ENCODE measurements at regions not wholly inside any gene's neighbourhood (a gene's known extent, or its start where the extent isn't known, plus 50 kb on each side); places are given as distances from the start of the nearest gene placed in this dataset.

GRCh38 chr16:85991425-85991824 lies 92.5 kb downstream of the IRF8 start:
- TF ChIP-seq, protein P1, sequence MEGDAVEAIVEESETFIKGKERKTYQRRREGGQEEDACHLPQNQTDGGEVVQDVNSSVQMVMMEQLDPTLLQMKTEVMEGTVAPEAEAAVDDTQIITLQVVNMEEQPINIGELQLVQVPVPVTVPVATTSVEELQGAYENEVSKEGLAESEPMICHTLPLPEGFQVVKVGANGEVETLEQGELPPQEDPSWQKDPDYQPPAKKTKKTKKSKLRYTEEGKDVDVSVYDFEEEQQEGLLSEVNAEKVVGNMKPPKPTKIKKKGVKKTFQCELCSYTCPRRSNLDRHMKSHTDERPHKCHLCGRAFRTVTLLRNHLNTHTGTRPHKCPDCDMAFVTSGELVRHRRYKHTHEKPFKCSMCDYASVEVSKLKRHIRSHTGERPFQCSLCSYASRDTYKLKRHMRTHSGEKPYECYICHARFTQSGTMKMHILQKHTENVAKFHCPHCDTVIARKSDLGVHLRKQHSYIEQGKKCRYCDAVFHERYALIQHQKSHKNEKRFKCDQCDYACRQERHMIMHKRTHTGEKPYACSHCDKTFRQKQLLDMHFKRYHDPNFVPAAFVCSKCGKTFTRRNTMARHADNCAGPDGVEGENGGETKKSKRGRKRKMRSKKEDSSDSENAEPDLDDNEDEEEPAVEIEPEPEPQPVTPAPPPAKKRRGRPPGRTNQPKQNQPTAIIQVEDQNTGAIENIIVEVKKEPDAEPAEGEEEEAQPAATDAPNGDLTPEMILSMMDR (IDR thresholded peaks at IDR 0.05; ENCODE audit: extremely low read depth, missing control alignments) = no peak
- DNase-seq (ENCODE audit: low spot score) = no peak

GRCh38 chr16:85991856-85992255 lies 92.9 kb downstream of the IRF8 start:
- DNase-seq (ENCODE audit: low spot score) = no peak
- TF ChIP-seq, protein P1 (IDR thresholded peaks at IDR 0.05; ENCODE audit: extremely low read depth, missing control alignments) = no peak

GRCh38 chr16:85992359-85992758 lies 93.4 kb downstream of the IRF8 start:
- DNase-seq (ENCODE audit: low spot score) = no peak
- TF ChIP-seq, protein P1 (IDR thresholded peaks at IDR 0.05; ENCODE audit: extremely low read depth, missing control alignments) = no peak

DNA sequence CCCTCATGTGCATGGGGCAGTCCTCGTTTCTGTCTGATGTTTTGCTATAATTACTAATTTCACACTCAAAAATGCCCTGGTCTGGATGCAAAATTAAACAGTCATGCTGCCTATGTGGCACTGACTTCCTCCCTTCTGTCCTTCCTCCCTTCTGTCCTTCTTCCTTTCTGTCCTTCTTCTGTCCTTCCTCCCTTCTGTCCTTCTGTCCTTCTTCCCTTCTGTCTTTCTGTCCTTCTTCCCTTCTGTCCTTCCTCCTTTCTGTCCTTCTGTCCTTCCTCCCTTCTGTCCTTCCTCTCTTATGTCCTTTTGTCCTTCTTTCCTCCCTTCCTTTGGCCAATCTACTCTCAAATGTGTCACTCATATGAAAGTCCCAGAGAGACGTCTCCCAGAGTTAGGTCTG lies 93.8 kb downstream of the IRF8 start:
- DNase-seq (ENCODE audit: low spot score) = no peak
- TF ChIP-seq, protein P1 (IDR thresholded peaks at IDR 0.05; ENCODE audit: extremely low read depth, missing control alignments) = no peak

DNA sequence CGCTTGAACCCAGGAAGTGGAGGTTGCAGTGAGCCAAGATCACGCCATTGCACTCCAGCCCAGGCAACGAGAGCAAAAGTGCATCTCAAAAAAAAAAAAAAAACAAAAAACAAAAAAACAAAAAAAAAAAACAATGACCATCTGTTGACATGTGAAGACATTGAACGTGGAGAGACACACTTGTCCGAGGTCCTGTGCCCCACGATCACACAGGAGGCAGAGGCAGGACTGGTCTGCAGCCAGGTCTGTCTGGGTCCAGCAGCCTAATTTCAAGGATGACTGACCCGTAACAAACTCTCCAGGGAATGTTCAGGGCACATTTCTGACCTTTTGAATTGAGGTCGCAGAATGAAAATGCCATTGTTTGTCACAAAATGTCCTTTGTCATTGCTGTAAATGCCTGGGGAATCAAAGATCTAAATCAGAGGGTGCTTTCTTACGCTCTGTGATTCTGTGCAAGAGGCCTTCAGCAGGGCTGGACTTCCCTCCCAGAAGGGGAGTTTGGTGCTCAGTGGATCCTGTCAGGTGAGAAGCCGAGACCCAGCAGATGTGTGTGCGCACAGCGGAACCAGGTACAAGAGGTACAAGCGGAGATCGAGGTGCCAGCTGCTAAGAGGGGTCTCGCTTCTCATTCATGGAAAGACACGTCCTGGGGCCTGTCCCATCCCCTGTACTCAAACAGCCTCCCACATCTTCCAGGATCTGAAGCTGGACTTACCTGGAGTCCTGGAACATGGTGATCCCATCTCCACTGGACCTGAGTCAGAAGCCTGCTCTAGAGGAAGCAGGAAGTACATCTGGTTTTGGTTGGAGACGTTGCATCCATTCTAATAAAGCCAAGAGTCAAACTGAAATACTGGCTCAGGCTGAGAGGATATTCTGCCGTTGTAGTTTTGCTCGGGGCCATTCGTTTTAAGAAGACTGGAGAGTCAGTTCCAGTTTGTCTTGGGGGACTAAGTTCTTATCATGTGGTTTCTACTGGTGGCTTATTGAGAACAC lies 95.8 kb downstream of the IRF8 start:
- DNase-seq (ENCODE audit: low spot score) = no peak
- TF ChIP-seq, protein P1 (IDR thresholded peaks at IDR 0.05; ENCODE audit: extremely low read depth, missing control alignments) = no peak

DNA sequence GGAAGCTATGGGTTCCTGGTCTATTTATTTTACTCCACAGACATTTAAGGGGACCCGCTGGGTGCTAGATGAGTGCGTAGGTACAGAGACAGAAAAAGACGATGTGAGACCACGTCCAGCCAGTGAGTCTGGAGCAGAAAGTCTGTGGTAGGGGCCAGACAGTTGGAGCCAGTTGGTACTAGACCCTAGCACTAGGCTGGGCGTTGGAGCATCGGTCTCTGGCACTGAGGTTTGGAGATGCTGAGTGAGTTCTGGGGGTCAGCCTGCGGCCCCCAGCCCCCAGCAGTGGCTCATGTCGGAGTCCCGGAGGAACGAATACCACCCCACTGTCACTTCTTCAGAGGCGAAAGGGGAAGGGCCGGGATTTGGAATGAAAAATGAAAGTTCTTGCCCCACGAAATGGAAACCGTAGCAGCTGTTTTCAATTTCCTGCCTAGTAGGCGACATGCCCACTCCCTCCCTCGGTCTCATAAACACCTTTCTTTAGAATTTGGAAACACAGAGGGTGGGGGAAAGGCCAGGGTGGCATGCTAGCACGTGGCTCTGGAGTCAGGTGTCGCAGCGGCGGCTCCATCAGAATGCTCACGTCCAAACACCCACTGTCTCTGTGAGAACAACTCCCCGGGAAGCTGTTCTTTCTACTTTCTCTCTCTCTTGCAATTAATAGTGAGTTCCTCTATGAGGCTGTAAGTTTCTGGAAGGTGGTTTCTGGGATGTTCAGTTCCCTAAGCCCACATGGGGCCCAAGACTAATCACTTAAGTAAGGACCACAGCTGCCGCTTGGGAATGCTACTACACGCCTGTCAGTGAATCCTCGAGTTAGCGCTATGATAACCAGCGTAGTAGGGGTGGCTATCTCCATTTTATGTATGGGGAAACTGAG lies 96.8 kb downstream of the IRF8 start:
- TF ChIP-seq, protein P1 (IDR thresholded peaks at IDR 0.05; ENCODE audit: extremely low read depth, missing control alignments) = no peak
- DNase-seq (ENCODE audit: low spot score) = no peak

DNA sequence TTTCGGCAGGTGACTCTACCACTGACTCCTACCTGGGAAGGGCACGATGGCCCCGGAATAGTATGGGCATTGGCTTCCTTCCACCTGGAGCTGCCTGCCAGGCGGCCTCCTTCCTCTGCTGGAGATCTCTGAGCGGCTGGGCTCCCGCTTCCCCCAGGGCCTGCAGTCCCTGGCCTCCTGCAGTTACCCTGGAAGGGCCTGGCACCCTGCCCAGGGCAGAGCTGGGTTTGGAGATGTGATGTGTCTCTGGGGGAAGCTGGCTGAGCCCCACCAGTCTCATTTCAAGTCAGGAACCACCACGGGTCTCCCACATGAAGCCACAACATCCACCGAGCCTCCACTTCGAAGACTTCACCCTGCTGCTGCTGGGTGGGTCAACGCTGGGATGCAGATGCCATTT lies 97.9 kb downstream of the IRF8 start:
- TF ChIP-seq, protein P1 (IDR thresholded peaks at IDR 0.05; ENCODE audit: extremely low read depth, missing control alignments) = no peak

More for the DNA sequence above, 97.9 kb downstream of the IRF8 start:
- DNase-seq (ENCODE audit: low spot score) = no peak
